Ovary (tissue), 7 donors: ENCODE measurements at regions not wholly inside any gene's neighbourhood (a gene's known extent, or its start where the extent isn't known, plus 50 kb on each side); places are given as distances from the start of the nearest gene placed in this dataset.
"Not testable (repeated sequence)": the region's sequence is repeated elsewhere in the genome, so short reads cannot be mapped to it uniquely, and the experiment has no call there.

Experiments
- DNase-seq, 5 donors: peaks; one replicate each; pipeline ENCODE4 v3.0.0-alpha.2; 2019 to 2020
- H3K27ac ChIP-seq, 2 donors: fragments of 200-600 bp; one replicate each; pipeline versions ENCODE4 v1.5.1 to v1.8.0; 2019 to 2022
- H3K27me3 ChIP-seq: fragments of 200-600 bp; one replicate; pipeline ENCODE4 v1.8.0; 2022
- H3K36me3 ChIP-seq: fragments of 200-600 bp; sonication (generic); one replicate; pipeline ENCODE4 v1.5.1; 2019
- H3K4me1 ChIP-seq: one replicate; pipeline ENCODE4 v1.8.1; 2013; ENCODE audit warnings: mild to moderate bottlenecking, moderate library complexity; ENCODE audit not compliant: insufficient read depth
- H3K4me3 ChIP-seq: fragments of 200-600 bp; sonication (generic); one replicate; pipeline ENCODE4 v1.5.1; 2017
- H3K9me3 ChIP-seq, 2 donors: fragments of 200-600 bp in 1 of 2; sonication (generic) in 1 of 2; one replicate each; pipeline versions ENCODE4 v1.5.1 to v1.8.1; 2013 to 2019; ENCODE audit warnings: mild to moderate bottlenecking in 1 of 2, moderate library complexity in 1 of 2
- CTCF ChIP-seq, 3 donors: fragments of 450-650 bp in 2 of 3; fragments of 200-600 bp in 1 of 3; IDR thresholded peaks; one replicate each; pipeline versions ENCODE4 v1.5.1 to v1.8.0; 2016 to 2022; ENCODE audit warnings: antibody characterized with exemption in 3 of 3, mild to moderate bottlenecking in 1 of 3
- EP300 ChIP-seq: sonication (generic); formaldehyde crosslinking; IDR thresholded peaks from one replicate; pipeline ENCODE4 v1.6.1; 2017; ENCODE audit warnings: antibody characterized with exemption
- POLR2A ChIP-seq: fragments of 450-650 bp; IDR thresholded peaks from one replicate; pipeline ENCODE4 v1.6.1; 2017; ENCODE audit warnings: antibody characterized with exemption, mild to moderate bottlenecking, moderate library complexity
- whole genome bisulfite sequencing, 3 donors: extraction: QIAGEN DNeasy Blood & Tissue Kit in 1 of 3; methylation state at CpG; one replicate each; pipeline versions ENCODE4 v1.1.5 to v1.1.7; 2013 to 2017; 5-methylcytosine and 5-hydroxymethylcytosine counted together
- intact Hi-C, 4 donors: fragments of 100-400 bp; cut with DNase I; formaldehyde crosslinking; loops; one replicate each; pipeline versions ENCODE4 v1.11.0 to v1.15.1; 2022 to 2023
- donor health status: DM: no; HTN: no; CAD: no; lungs with moderate emphysema.
- donor health status: DM: no; HTN: no; CAD: no.
- donor health status: Bipolar disorder and iron deficiency.
- donor health status: DM: no; HTN: no; CAD: no.
- donor health status: DM: yes; HTN: yes; CAD: no.

DNA sequence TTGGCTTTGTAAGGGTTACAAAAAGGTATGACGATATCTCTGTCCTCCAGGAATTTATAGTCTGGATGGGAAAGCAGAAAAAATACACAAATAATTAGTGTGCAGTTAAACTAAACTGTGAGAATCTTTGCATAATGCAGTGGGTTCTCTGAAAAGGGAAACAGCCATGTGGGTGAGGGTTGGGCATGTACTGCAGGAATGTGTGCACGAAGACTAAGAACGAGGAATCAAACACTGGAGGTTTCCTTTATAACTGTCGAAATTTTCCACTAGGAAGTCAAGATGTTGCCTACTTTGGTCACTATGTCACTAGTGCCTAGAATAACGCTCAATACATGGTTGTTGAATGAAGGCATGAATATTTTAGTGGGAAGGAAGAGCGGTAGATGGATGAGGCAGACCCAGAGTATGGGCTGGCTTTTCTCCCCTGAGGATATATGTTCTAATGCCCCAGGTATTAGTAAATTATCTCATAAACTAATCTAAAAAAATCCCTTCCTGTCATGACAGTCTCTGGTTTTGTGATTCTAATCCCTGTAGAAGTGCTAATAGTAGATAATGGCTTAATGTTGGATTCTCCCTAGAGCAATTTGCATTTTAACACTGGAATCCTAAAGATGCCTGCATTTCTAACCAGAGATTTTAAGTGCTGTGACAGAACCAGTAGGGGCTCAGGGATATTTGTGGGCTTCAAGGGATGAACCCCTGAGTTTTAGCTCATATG is 227.3 kb downstream of the NMUR2 start:
- intact Hi-C loops: no loop called here
- Histone ChIP-seq H3K4me1 (no peaks in the 10 kb centered on the region), H3K9me3 (no peaks in the 10 kb centered on the region), H3K27me3 (no peaks in the 10 kb centered on the region), H3K36me3 (no peaks in the 10 kb centered on the region), H3K27ac (no peak overlapping the region), H3K4me3 (no peak overlapping the region)
- TF ChIP-seq CTCF (IDR thresholded peaks at IDR 0.05) (no peak), POLR2A (no peak), EP300 (no peak)
- no peak for DNase-seq
- 74 to 81% (median 76%) methylated on average over 6 of the region's 6 CpGs for WGBS, 3 donors

- DNase-seq: no peak
- TF ChIP-seq POLR2A (no peak), CTCF (IDR thresholded peaks at IDR 0.05) (no peak), EP300 (no peak)
- WGBS, 3 donors: 88 to 95% (median 93%) methylated on average over 1 of the region's 1 CpG
Observed at GRCh38 chr5:152171888-152172287, 233.2 kb downstream of the NMUR2 start.

DNA sequence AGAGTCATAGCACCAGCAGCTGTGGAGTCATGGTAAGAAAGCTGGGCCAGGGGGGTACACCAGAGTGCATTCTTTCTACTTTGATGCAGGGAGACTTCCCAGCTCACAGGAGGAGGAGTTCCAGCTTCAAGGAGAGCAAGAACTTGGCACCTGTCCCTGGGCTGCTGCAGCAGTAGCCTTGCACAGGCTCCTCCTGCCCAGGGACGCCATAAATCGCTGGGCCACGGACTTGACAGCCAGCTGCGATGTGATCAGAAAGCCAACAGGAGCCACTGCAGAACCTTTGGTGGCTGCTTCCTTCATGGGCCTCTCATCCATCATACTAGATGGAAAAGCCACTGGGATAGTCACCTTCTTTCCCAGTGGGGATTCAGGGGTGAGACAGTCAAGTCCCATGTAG is 234.7 kb downstream of the NMUR2 start:
- no peak overlapping the region for H3K4me3 ChIP-seq
- peak in 4 of 5 donors; percentile 16 to 58 (median 36) for DNase-seq

More at GRCh38 chr5:152171888-152172287, 233.2 kb downstream of the NMUR2 start:
- Histone ChIP-seq H3K27ac (no peak overlapping the region), H3K4me1 (peaks cover 6% of the 10 kb centered on the region), H3K4me3 (no peak overlapping the region), H3K27me3 (no peaks in the 10 kb centered on the region), H3K36me3 (no peaks in the 10 kb centered on the region), H3K9me3 (no peaks in the 10 kb centered on the region)
- intact Hi-C loops: no loop called here

DNA sequence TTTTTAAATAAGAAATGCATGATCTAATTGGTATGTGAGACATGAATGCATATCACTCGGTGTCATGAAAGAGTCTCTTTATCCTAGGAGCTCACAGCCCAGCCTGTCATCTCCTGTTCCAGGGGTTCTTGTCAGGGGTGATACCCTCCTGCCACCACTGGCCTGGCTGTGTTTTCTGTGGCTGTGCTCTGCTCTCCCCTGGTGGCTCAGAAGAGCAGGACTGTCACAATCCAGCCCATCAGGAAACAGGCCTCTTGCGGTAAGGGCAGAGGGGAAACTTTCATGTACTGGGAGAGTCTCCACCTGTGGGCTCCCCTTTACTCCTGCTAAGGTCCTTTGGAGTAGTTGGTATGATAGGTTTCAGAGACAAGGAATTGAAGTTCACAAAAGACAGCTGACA is 240.2 kb upstream of the GLRA1 start:
- H3K9me3 ChIP-seq: no peaks in the 10 kb centered on the region
- no peaks in the 10 kb centered on the region for H3K27me3 ChIP-seq
- no peak overlapping the region for H3K27ac ChIP-seq
- WGBS, 3 donors: 87 to 96% (median 93%) methylated on average over 2 of the region's 2 CpGs
- H3K36me3 ChIP-seq: no peaks in the 10 kb centered on the region
- TF ChIP-seq CTCF (IDR thresholded peaks at IDR 0.05) (no peak), EP300 (no peak), POLR2A (no peak)
- intact Hi-C loops: no loop called here
- H3K4me1 ChIP-seq: peaks cover under 1% of the 10 kb centered on the region
- no peak for DNase-seq
- no peak overlapping the region for H3K4me3 ChIP-seq

More for the DNA sequence above, 234.7 kb downstream of the NMUR2 start:
- peaks cover 6% of the 10 kb centered on the region for H3K4me1 ChIP-seq
- intact Hi-C loops: no loop called here
- 5 to 14% (median 10%) methylated on average over 4 of the region's 4 CpGs for WGBS, 3 donors
- no peaks in the 10 kb centered on the region for H3K27me3 ChIP-seq
- no peak overlapping the region for H3K27ac ChIP-seq
- H3K9me3 ChIP-seq: no peaks in the 10 kb centered on the region
- TF ChIP-seq POLR2A (no peak), EP300 (no peak), CTCF (IDR thresholded peaks at IDR 0.05) (no peak)
- H3K36me3 ChIP-seq: no peaks in the 10 kb centered on the region

DNA sequence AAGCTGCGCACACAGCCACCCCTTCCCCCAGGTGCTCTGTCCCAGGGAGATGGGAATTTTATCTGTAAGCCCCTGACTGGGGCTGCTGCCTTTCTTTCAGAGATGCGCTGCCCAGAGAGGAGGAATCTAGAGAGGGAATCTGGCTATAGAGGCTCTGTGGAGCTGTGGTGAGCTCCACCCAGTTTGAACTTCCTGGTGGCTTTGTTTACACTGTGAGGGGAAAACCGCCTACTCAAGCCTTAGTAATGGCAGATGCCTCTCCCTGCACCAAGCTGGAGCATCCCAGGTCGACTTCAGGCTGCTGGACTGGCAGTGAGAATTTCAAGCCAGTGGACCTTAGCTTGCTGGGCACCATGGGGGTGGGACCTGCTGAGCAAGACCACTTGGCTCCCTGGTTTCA is 235.2 kb upstream of the GLRA1 start:
- H3K9me3 ChIP-seq, DNase-seq, H3K36me3 ChIP-seq, H3K4me3 ChIP-seq, H3K4me1 ChIP-seq, H3K27me3 ChIP-seq, H3K27ac ChIP-seq, intact Hi-C loops: not testable (repeated sequence)
- 64 to 75% (median 69%) methylated on average over 4 of the region's 4 CpGs for WGBS, 3 donors

DNA sequence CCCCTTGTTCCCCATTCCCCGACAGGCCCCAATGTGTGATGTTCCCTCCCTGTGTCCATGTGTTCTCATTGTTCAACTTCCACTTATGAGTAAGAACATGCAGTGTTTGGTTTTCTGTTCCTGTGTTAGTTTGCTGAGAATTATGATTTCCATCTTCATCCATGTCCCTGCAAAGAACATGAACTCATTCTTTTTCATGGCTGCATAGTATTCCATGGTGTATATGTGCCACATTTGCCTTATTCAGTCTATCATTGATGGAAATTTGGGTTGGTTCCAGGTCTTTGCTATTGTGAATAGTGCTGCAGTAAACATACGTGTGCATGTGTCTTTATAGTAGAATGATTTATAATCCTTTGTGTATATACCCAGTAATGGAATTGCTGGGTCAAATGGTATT is 229.8 kb upstream of the GLRA1 start:
- H3K4me1 ChIP-seq, H3K36me3 ChIP-seq, DNase-seq, H3K4me3 ChIP-seq, H3K9me3 ChIP-seq, H3K27ac ChIP-seq, intact Hi-C loops, H3K27me3 ChIP-seq: not testable (repeated sequence)
- WGBS, 3 donors: 90 to 93% (median 91%) methylated on average over 2 of the region's 2 CpGs
